HEK293T (cell line): ENCODE measurements at regions not wholly inside any gene's neighbourhood (a gene's known extent, or its start where the extent isn't known, plus 50 kb on each side); places are given as distances from the start of the nearest gene placed in this dataset.

Source experiments
- CTCF ChIA-PET: fragments of 350-600 bp; formaldehyde crosslinking; extraction: SDS; loops from one replicate; lab custom pipeline; 2021; ENCODE audit warnings: antibody characterized with exemption, inconsistent platforms; lab: Yijun Ruan, JAX
- POLR2A ChIA-PET: fragments of 350-600 bp; formaldehyde crosslinking; extraction: SDS; loops from one replicate; lab custom pipeline; 2020; ENCODE audit warnings: antibody characterized with exemption, inconsistent platforms; lab: Yijun Ruan, JAX
- DNase-seq: peaks from one replicate; pipeline ENCODE4 v3.0.0; 2012; ENCODE audit warnings: mixed read lengths; ENCODE audit errors: extremely low spot score
- ARNT ChIP-seq: fragments of 450-650 bp; IDR thresholded peaks from 2 replicates; pipeline ENCODE4 v1.6.1; 2017; ENCODE audit warnings: mild to moderate bottlenecking
- BHLHE40 ChIP-seq: fragments of 450-650 bp; IDR thresholded peaks from 2 replicates; pipeline ENCODE4 v1.6.1; 2016; ENCODE audit warnings: mild to moderate bottlenecking, moderate library complexity, borderline replicate concordance
- CTBP1 ChIP-seq: fragments of 450-650 bp; IDR thresholded peaks from 2 replicates; pipeline ENCODE4 v1.6.1; 2016; ENCODE audit warnings: borderline replicate concordance
- ELF4 ChIP-seq: fragments of 450-650 bp; IDR thresholded peaks from 2 replicates; pipeline ENCODE4 v1.6.1; 2017; ENCODE audit warnings: antibody characterized with exemption
- FOXA1 ChIP-seq: fragments of 450-650 bp; IDR thresholded peaks from 2 replicates; pipeline ENCODE4 v1.6.1; 2016; ENCODE audit warnings: mild to moderate bottlenecking
- FOXK2 ChIP-seq: fragments of 450-650 bp; IDR thresholded peaks from 2 replicates; pipeline ENCODE4 v1.6.1; 2016; ENCODE audit warnings: mild to moderate bottlenecking
- FOXM1 ChIP-seq: fragments of 450-650 bp; IDR thresholded peaks from 2 replicates; pipeline ENCODE4 v1.6.1; 2017; ENCODE audit warnings: mild to moderate bottlenecking, borderline replicate concordance
- HDGF ChIP-seq: fragments of 450-650 bp; IDR thresholded peaks from 2 replicates; pipeline ENCODE4 v1.6.1; 2017; ENCODE audit warnings: antibody characterized with exemption, borderline replicate concordance
- L3MBTL2 ChIP-seq: fragments of 450-650 bp; conservative IDR thresholded peaks from 2 replicates; pipeline ENCODE4 v1.6.1; 2016; ENCODE audit warnings: mild to moderate bottlenecking
- LEF1 ChIP-seq: fragments of 450-650 bp; IDR thresholded peaks from 2 replicates; pipeline ENCODE4 v1.6.1; 2017; ENCODE audit warnings: mild to moderate bottlenecking, borderline replicate concordance
- NFRKB ChIP-seq: fragments of 450-650 bp; IDR thresholded peaks from 2 replicates; pipeline ENCODE4 v1.6.1; 2016; ENCODE audit warnings: mild to moderate bottlenecking, moderate library complexity
- PKNOX1 ChIP-seq: fragments of 450-650 bp; IDR thresholded peaks from 2 replicates; pipeline ENCODE4 v1.6.1; 2016
- SP1 ChIP-seq: fragments of 450-650 bp; IDR thresholded peaks from 2 replicates; pipeline ENCODE4 v1.6.1; 2017
- SUZ12 ChIP-seq: fragments of 450-650 bp; IDR thresholded peaks from 2 replicates; pipeline ENCODE4 v1.6.1; 2016; ENCODE audit warnings: mild to moderate bottlenecking
- TARDBP ChIP-seq: fragments of 450-650 bp; IDR thresholded peaks from 2 replicates; pipeline ENCODE4 v1.6.1; 2016
- ZNF384 ChIP-seq: fragments of 450-650 bp; IDR thresholded peaks from 2 replicates; pipeline ENCODE4 v1.6.1; 2016

- CTCF ChIA-PET = interaction anchor here (1.3 to 1.4 kb wide), 2 partner anchors 28 to 99 kb away, joined by 4 read pairs; no protein-coding TSS in a partner anchor
- TF ChIP-seq PKNOX1 (no peak), L3MBTL2 (no peak), SUZ12 (no peak), LEF1 (no peak), NFRKB (no peak), ZNF384 (no peak), SP1 (no peak), FOXA1 (no peak), TARDBP (no peak)
- POLR2A ChIA-PET = no interaction called here
- no peak for DNase-seq
Measured at GRCh38 chr15:38662805-38663204, 98.2 kb upstream of the RASGRP1 start.

- no peak for DNase-seq
- TF ChIP-seq PKNOX1 (no peak), CTBP1 (no peak), ELF4 (no peak), L3MBTL2 (no peak), ARNT (no peak), SP1 (no peak), HDGF (no peak), FOXA1 (no peak), NFRKB (no peak), FOXM1 (no peak), FOXK2 (no peak), LEF1 (no peak), TARDBP (no peak), ZNF384 (no peak), BHLHE40 (no peak)
- CTCF ChIA-PET = no interaction called here
- POLR2A ChIA-PET = no interaction called here
Measured at GRCh38 chr15:38665586-38666305, 101.1 kb upstream of the RASGRP1 start.

- DNase-seq = no peak
- CTCF ChIA-PET = no interaction called here
- no peak for TF ChIP-seq BHLHE40
- no peak for TF ChIP-seq HDGF
- no peak for TF ChIP-seq SP1
- no peak for TF ChIP-seq ARNT
- no peak for TF ChIP-seq CTBP1
- TF ChIP-seq L3MBTL2 = no peak
- TF ChIP-seq ELF4 = no peak
- no peak for TF ChIP-seq TARDBP
- no peak for TF ChIP-seq PKNOX1
- TF ChIP-seq SUZ12 = no peak
- no peak for TF ChIP-seq ZNF384
- TF ChIP-seq NFRKB = no peak
- TF ChIP-seq FOXA1 = no peak
- TF ChIP-seq FOXK2 = no peak
- TF ChIP-seq LEF1 = no peak
- POLR2A ChIA-PET = no interaction called here
Measured at GRCh38 chr15:38666865-38667510, 102.4 kb upstream of the RASGRP1 start.

- no peak for DNase-seq
- ChIA-PET CTCF (no interaction called here), POLR2A (no interaction called here)
- no peak for TF ChIP-seq BHLHE40
- no peak for TF ChIP-seq FOXK2
- TF ChIP-seq ELF4 = no peak
- TF ChIP-seq TARDBP = no peak
- no peak for TF ChIP-seq FOXA1
- TF ChIP-seq SP1 = no peak
- no peak for TF ChIP-seq PKNOX1
- no peak for TF ChIP-seq HDGF
- TF ChIP-seq FOXM1 = no peak
- TF ChIP-seq ZNF384 = no peak
- no peak for TF ChIP-seq LEF1
Measured at GRCh38 chr15:38667890-38668850, 103.6 kb upstream of the RASGRP1 start.

GRCh38 chr15:38668898-38669391 lies 104.3 kb upstream of the RASGRP1 start:
- ChIA-PET POLR2A (no interaction called here), CTCF (no interaction called here)
- TF ChIP-seq BHLHE40 = no peak
- no peak for TF ChIP-seq ARNT
- no peak for TF ChIP-seq CTBP1
- TF ChIP-seq TARDBP = no peak
- TF ChIP-seq ZNF384 = no peak
- no peak for TF ChIP-seq FOXA1
- no peak for TF ChIP-seq FOXM1
- DNase-seq = no peak
